T-helper 17 cell (primary cell): ENCODE measurements at regions not wholly inside any gene's neighbourhood (a gene's known extent, or its start where the extent isn't known, plus 50 kb on each side); places are given as distances from the start of the nearest gene placed in this dataset.
"Not testable (repeated sequence)": the region's sequence is repeated elsewhere in the genome, so short reads cannot be mapped to it uniquely, and the experiment has no call there.

Experiments
- ATAC-seq: fragments of 150-1000 bp; cut with Tn5 transposase; 2 replicates; pipeline ENCODE4 v1.10.0; 2021; ENCODE audit warnings: mild to moderate bottlenecking, moderate library complexity
- DNase-seq, 3 donors: peaks; one replicate each; pipeline versions ENCODE4 v3.0.0 to v3.0.0-alpha.2; 2020 to 2021
- H3K9me3 ChIP-seq: one replicate; pipeline ENCODE4 v1.7.0; 2013; ENCODE audit warnings: low read length, mild to moderate bottlenecking; ENCODE audit not compliant: control insufficient read depth, poor library complexity, severe bottlenecking
- H3K27ac Mint-ChIP-seq: one replicate; pipeline ENCODE4 v1.8.0; 2022; ENCODE audit warnings: mild to moderate bottlenecking, moderate library complexity, mixed read lengths
- H3K27me3 Mint-ChIP-seq: one replicate; pipeline ENCODE4 v1.8.0; 2022; ENCODE audit warnings: mixed read lengths
- H3K36me3 Mint-ChIP-seq: one replicate; pipeline ENCODE4 v1.8.0; 2022; ENCODE audit warnings: low read depth, mixed read lengths
- H3K4me1 Mint-ChIP-seq: one replicate; pipeline ENCODE4 v1.8.0; 2022; ENCODE audit warnings: mild to moderate bottlenecking, mixed read lengths
- H3K4me3 Mint-ChIP-seq: one replicate; pipeline ENCODE4 v1.8.0; 2022; ENCODE audit warnings: mild to moderate bottlenecking, moderate library complexity, mixed read lengths

GRCh38 chr4:71201057-71201456, 137.8 kb upstream of the SLC4A4 start:
- no peaks in the 10 kb centered on the region for H3K9me3 ChIP-seq
- Mint-ChIP-seq H3K27me3 (peaks cover 9% of the 10 kb centered on the region), H3K36me3 (peaks cover 4% of the 10 kb centered on the region), H3K4me1 (peaks cover 10% of the 10 kb centered on the region), H3K4me3 (no peak overlapping the region), H3K27ac (no peak overlapping the region)
- no peak for ATAC-seq
- no peak for DNase-seq

GRCh38 chr4:71201817-71202576, 136.8 kb upstream of the SLC4A4 start:
- no peak for ATAC-seq
- Mint-ChIP-seq H3K4me3 (no peak overlapping the region), H3K4me1 (peaks cover 10% of the 10 kb centered on the region)

DNA sequence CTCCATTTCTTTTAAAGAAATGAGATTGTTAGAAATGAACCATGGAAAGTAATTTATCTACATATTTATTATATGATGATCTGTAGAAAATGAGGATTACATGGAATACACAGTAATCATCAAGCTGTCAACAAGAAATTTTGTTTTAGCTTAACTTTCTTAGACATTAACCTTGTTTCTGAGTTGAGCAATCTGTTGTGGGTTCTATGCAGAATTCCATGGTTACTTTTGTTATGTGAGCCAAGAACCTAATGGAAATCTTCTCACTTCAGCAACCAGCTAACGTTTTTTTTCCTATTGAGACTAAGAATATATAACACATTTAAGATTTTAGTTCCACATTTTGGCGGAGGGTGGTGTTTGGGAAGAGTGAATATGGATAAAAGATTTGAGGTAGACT, 136.1 kb upstream of the SLC4A4 start:
- DNase-seq, result no peak
- ATAC-seq, result no peak
- no peak overlapping the region for H3K27ac Mint-ChIP-seq
- peaks cover 4% of the 10 kb centered on the region for H3K36me3 Mint-ChIP-seq
- H3K27me3 Mint-ChIP-seq, result peaks cover 5% of the 10 kb centered on the region
- H3K9me3 ChIP-seq, result no peaks in the 10 kb centered on the region
- H3K4me1 Mint-ChIP-seq, result peaks cover 10% of the 10 kb centered on the region
- no peak overlapping the region for H3K4me3 Mint-ChIP-seq

More at GRCh38 chr4:71201817-71202576, 136.8 kb upstream of the SLC4A4 start:
- no peak for DNase-seq
- H3K27me3 Mint-ChIP-seq, result peaks cover 5% of the 10 kb centered on the region
- H3K36me3 Mint-ChIP-seq, result peaks cover 4% of the 10 kb centered on the region
- no peaks in the 10 kb centered on the region for H3K9me3 ChIP-seq
- H3K27ac Mint-ChIP-seq, result no peak overlapping the region

GRCh38 chr4:71204056-71204455, 134.8 kb upstream of the SLC4A4 start:
- no peaks in the 10 kb centered on the region for H3K9me3 ChIP-seq
- no peak for DNase-seq
- no peak overlapping the region for H3K27ac Mint-ChIP-seq
- H3K36me3 Mint-ChIP-seq, result peaks cover 4% of the 10 kb centered on the region
- peaks cover 6% of the 10 kb centered on the region for H3K4me1 Mint-ChIP-seq
- H3K27me3 Mint-ChIP-seq, result peaks cover 5% of the 10 kb centered on the region
- ATAC-seq, result no peak
- no peak overlapping the region for H3K4me3 Mint-ChIP-seq

DNA sequence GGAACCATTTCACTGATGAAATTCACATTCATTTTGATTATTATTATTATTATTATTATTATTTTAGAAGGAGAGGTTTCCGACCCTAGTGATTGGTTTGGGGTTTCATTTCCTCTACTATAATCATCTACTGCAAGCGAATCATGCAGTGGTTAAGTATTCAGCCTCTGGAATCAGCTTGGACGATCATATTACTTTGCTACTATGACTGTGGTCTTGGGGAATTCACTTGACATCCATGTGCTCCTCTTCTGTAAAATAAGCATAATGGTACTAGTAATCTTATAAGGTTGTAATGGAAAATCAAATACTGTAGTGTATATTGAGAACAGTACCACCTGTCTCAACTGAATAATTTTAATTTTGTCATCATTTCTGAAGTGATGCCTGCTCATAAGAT, 132.1 kb upstream of the SLC4A4 start:
- H3K4me1 Mint-ChIP-seq, result no peaks in the 10 kb centered on the region
- ATAC-seq, result no peak
- no peak overlapping the region for H3K27ac Mint-ChIP-seq
- no peak overlapping the region for H3K4me3 Mint-ChIP-seq
- no peak for DNase-seq
- peaks cover 4% of the 10 kb centered on the region for H3K36me3 Mint-ChIP-seq
- peaks cover 5% of the 10 kb centered on the region for H3K27me3 Mint-ChIP-seq
- H3K9me3 ChIP-seq, result no peaks in the 10 kb centered on the region

GRCh38 chr4:71209161-71209560, 129.7 kb upstream of the SLC4A4 start:
- Mint-ChIP-seq H3K27ac (no peak overlapping the region), H3K4me1 (no peaks in the 10 kb centered on the region), H3K27me3 (peaks cover 5% of the 10 kb centered on the region), H3K36me3 (peaks cover 4% of the 10 kb centered on the region), H3K4me3 (no peak overlapping the region)
- no peaks in the 10 kb centered on the region for H3K9me3 ChIP-seq
- no peak for ATAC-seq
- no peak for DNase-seq

- ATAC-seq (no peak), DNase-seq (no peak)
- no peak overlapping the region for H3K4me3 Mint-ChIP-seq
- H3K9me3 ChIP-seq, result no peaks in the 10 kb centered on the region
- H3K27me3 Mint-ChIP-seq, result no peaks in the 10 kb centered on the region
- H3K4me1 Mint-ChIP-seq, result no peaks in the 10 kb centered on the region
- H3K36me3 Mint-ChIP-seq, result no peaks in the 10 kb centered on the region
- H3K27ac Mint-ChIP-seq, result no peak overlapping the region
Observed at GRCh38 chr4:71210823-71211222, 128.0 kb upstream of the SLC4A4 start.

- DNase-seq (no peak), ATAC-seq (no peak)
- H3K27ac Mint-ChIP-seq, result no peak overlapping the region
- H3K4me1 Mint-ChIP-seq, result no peaks in the 10 kb centered on the region
- H3K4me3 Mint-ChIP-seq, result no peak overlapping the region
- no peaks in the 10 kb centered on the region for H3K36me3 Mint-ChIP-seq
- H3K9me3 ChIP-seq, result no peaks in the 10 kb centered on the region
- no peaks in the 10 kb centered on the region for H3K27me3 Mint-ChIP-seq
Observed at GRCh38 chr4:71211748-71212147, 127.1 kb upstream of the SLC4A4 start.

DNA sequence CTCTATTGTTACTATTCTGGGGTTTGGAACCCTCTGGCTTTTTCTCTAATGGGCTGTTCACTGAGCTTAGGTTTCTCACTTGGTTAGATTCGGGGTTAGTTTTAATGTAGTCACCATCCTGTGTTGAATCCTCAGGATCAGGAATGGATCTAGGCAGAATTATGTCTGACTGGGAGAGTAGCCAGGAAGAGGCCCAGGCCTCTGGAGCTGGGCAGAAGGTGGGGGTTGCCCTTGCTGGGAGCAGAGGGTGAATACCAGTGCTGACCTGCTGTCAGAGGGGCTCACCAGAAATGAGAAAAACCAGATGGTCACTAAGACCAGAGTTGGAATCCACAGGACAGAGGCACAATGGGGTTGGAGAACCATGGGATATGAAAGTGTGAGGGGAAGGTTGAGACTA, 126.6 kb upstream of the SLC4A4 start:
- ATAC-seq, result no peak
- H3K9me3 ChIP-seq, result no peaks in the 10 kb centered on the region
- Mint-ChIP-seq H3K36me3 (no peaks in the 10 kb centered on the region), H3K27ac (no peak overlapping the region), H3K4me1 (no peaks in the 10 kb centered on the region), H3K27me3 (no peaks in the 10 kb centered on the region), H3K4me3 (no peak overlapping the region)
- no peak for DNase-seq

GRCh38 chr4:71214578-71214977, 124.2 kb upstream of the SLC4A4 start:
- no peak for ATAC-seq
- DNase-seq, result no peak
- Mint-ChIP-seq H3K4me1 (no peaks in the 10 kb centered on the region), H3K36me3 (no peaks in the 10 kb centered on the region), H3K27ac (no peak overlapping the region), H3K4me3 (no peak overlapping the region), H3K27me3 (peaks cover 6% of the 10 kb centered on the region)
- H3K9me3 ChIP-seq, result no peaks in the 10 kb centered on the region

- no peak overlapping the region for H3K4me3 Mint-ChIP-seq
- no peaks in the 10 kb centered on the region for H3K4me1 Mint-ChIP-seq
- no peak overlapping the region for H3K27ac Mint-ChIP-seq
- no peaks in the 10 kb centered on the region for H3K9me3 ChIP-seq
- H3K36me3 Mint-ChIP-seq, result no peaks in the 10 kb centered on the region
- no peak for ATAC-seq
- no peak for DNase-seq
- H3K27me3 Mint-ChIP-seq, result peaks cover 6% of the 10 kb centered on the region
Observed at GRCh38 chr4:71216316-71216959, 122.4 kb upstream of the SLC4A4 start.

DNA sequence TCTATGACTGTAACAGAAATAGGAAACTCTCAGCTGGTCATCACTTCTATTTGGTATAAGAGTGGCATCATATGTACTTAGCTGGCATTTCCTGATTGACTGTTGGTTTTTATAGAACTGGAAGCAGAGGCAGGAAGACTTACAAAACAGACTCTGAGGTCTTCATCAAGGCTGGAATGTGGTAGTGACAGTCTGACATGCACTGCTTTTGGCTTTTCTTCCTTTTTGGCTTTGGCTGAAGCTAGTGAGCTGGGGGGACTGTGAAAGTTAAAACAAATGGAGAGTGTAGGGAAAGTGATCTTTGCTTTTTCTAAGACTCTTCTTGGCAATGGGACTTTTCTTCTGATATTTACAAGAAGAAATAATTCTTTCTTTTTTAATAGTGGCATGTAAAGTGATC, 121.1 kb upstream of the SLC4A4 start:
- DNase-seq (no peak), ATAC-seq (no peak)
- H3K36me3 Mint-ChIP-seq, result no peaks in the 10 kb centered on the region
- no peaks in the 10 kb centered on the region for H3K4me1 Mint-ChIP-seq
- no peak overlapping the region for H3K4me3 Mint-ChIP-seq
- peaks cover 6% of the 10 kb centered on the region for H3K27me3 Mint-ChIP-seq
- H3K27ac Mint-ChIP-seq, result no peak overlapping the region
- no peaks in the 10 kb centered on the region for H3K9me3 ChIP-seq

- H3K27me3 Mint-ChIP-seq, result peaks cover 24% of the 10 kb centered on the region
Observed at GRCh38 chr4:71220848-71221247, 118.0 kb upstream of the SLC4A4 start.

More at GRCh38 chr4:71220848-71221247, 118.0 kb upstream of the SLC4A4 start:
- H3K9me3 ChIP-seq, H3K36me3 Mint-ChIP-seq, H3K4me1 Mint-ChIP-seq, DNase-seq, H3K27ac Mint-ChIP-seq, H3K4me3 Mint-ChIP-seq, ATAC-seq: not testable (repeated sequence)
